GM20000 (cell line): ENCODE measurements at regions not wholly inside any gene's neighbourhood (a gene's known extent, or its start where the extent isn't known, plus 50 kb on each side); places are given as distances from the start of the nearest gene placed in this dataset.

Experiments
- DNase-seq: peaks from one replicate; pipeline ENCODE4 v3.0.0; 2012; ENCODE audit warnings: low spot score
- TF ChIP-seq, protein P1 (sequence below): IDR thresholded peaks from 2 replicates; pipeline ENCODE4 v1.5.1; 2012; ENCODE audit warnings: mild to moderate bottlenecking, control low read depth; ENCODE audit errors: extremely low read depth, missing control alignments

GRCh38 chr11:69957849-69958248 is 120.3 kb upstream of the ANO1 start:
- TF ChIP-seq, protein P1, sequence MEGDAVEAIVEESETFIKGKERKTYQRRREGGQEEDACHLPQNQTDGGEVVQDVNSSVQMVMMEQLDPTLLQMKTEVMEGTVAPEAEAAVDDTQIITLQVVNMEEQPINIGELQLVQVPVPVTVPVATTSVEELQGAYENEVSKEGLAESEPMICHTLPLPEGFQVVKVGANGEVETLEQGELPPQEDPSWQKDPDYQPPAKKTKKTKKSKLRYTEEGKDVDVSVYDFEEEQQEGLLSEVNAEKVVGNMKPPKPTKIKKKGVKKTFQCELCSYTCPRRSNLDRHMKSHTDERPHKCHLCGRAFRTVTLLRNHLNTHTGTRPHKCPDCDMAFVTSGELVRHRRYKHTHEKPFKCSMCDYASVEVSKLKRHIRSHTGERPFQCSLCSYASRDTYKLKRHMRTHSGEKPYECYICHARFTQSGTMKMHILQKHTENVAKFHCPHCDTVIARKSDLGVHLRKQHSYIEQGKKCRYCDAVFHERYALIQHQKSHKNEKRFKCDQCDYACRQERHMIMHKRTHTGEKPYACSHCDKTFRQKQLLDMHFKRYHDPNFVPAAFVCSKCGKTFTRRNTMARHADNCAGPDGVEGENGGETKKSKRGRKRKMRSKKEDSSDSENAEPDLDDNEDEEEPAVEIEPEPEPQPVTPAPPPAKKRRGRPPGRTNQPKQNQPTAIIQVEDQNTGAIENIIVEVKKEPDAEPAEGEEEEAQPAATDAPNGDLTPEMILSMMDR: no peak
- DNase-seq: no peak

GRCh38 chr11:69958308-69958707 is 119.8 kb upstream of the ANO1 start:
- DNase-seq: no peak
- TF ChIP-seq, protein P1: no peak

GRCh38 chr11:69959461-69959860 is 118.7 kb upstream of the ANO1 start:
- DNase-seq: no peak
- TF ChIP-seq, protein P1: no peak

- no peak for DNase-seq
These were observed 116.4 kb upstream of the ANO1 start for GRCh38 chr11:69961738-69962137.

GRCh38 chr11:69962152-69962551 is 116.0 kb upstream of the ANO1 start:
- no peak for DNase-seq
- TF ChIP-seq, protein P1: no peak

More at GRCh38 chr11:69961738-69962137, 116.4 kb upstream of the ANO1 start:
- TF ChIP-seq, protein P1: no peak

- no peak for DNase-seq
- TF ChIP-seq, protein P1: no peak
These were observed 114.4 kb upstream of the ANO1 start for GRCh38 chr11:69963533-69964246.

DNA sequence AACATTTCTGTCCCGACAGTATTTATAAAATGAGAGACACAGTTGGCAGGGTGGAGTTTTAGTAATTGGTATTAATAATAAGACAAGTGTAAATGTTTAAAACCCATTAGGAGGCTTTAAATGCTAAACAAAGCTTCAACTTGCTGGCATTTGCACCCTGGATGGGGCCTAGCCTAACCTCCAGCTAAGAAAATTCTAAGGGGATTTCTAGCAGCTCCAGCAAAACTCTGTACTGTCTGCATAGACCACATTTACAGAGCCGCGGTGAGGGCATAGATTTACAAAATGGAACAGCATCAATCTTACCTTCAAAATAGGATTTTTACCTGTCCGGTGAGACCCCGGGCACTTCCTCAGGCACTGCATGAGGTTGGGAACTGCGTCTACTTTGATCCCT is 113.9 kb upstream of the ANO1 start:
- TF ChIP-seq, protein P1: no peak
- DNase-seq: no peak
